Right ventricle myocardium inferior (tissue), 1 donor: ENCODE measurements at regions not wholly inside any gene's neighbourhood (a gene's known extent, or its start where the extent isn't known, plus 50 kb on each side); places are given as distances from the start of the nearest gene placed in this dataset.

Experiments used
- ATAC-seq: fragments of 200-7000 bp; cut with Tn5 transposase; one replicate; pipeline ENCODE4 v1.9.1; 2020; ENCODE audit warnings: mild to moderate bottlenecking, moderate library complexity
- DNase-seq: peaks from one replicate; pipeline ENCODE4 v3.0.0; 2021; ENCODE audit errors: missing footprints
- intact Hi-C: fragments of 100-400 bp; cut with DNase I; formaldehyde crosslinking; loops from one replicate; pipeline ENCODE4 v1.11.0; 2022
- donor health status: DM: no; HTN: yes; CAD: no; lungs with severe emphysema.

DNA sequence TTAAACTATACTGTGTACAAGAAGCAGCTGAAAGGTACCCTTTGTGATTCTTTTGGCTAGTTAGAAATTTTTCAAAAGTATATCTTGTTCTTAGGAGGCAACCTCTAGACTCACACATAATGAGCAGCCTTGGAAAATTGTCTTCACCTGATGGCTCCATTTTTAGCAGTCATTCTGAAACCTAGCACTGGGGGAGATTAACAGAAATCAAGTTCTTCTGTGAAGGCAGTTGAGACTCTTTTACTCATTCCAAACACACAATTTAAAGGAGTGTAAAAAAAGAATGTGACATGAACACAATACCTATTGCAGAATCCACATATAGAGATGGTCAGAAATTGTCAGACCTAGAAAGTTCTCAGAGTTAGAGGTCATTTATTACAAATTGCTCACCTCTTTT lies 197.7 kb downstream of the UBE2E3 start:
- DNase-seq (no peak), ATAC-seq (no peak)
- intact Hi-C loops = no loop called here

GRCh38 chr2:181178823-181179412 lies 198.5 kb downstream of the UBE2E3 start:
- intact Hi-C loops = no loop called here
- no peak for ATAC-seq
- no peak for DNase-seq

GRCh38 chr2:181183878-181184542 lies 203.6 kb downstream of the UBE2E3 start:
- intact Hi-C loops = no loop called here
- no peak for DNase-seq
- ATAC-seq = no peak

GRCh38 chr2:181185421-181185820 lies 205.0 kb downstream of the UBE2E3 start:
- intact Hi-C loops = no loop called here
- DNase-seq = no peak

GRCh38 chr2:181185948-181186347 lies 205.5 kb downstream of the UBE2E3 start:
- ATAC-seq (no peak), DNase-seq (no peak)
- intact Hi-C loops = no loop called here

More at GRCh38 chr2:181185421-181185820, 205.0 kb downstream of the UBE2E3 start:
- ATAC-seq = no peak

GRCh38 chr2:181188605-181189004 lies 208.2 kb downstream of the UBE2E3 start:
- DNase-seq (no peak), ATAC-seq (no peak)
- intact Hi-C loops = no loop called here

GRCh38 chr2:181189951-181190350 lies 209.5 kb downstream of the UBE2E3 start:
- DNase-seq (no peak), ATAC-seq (no peak)
- intact Hi-C loops = no loop called here

DNA sequence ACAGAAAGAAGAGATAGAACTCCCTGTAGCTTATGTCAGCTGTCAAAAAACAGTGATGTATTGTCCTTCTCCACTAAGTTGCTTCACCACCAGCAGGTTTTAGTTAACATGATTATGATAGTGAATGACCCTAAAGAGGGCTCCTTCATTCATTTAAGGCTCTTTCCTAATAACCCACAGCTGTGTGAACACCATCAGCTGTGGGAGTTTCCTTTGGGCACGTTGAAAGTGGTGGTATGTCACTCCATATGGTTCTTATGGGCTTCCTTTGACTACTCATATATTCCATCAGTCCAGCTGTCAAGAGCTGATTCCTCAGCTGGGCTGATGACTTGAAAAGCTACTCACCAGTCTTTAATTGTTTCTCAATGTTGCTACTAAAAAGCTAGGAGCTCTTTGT lies 210.3 kb downstream of the UBE2E3 start:
- ATAC-seq (no peak), DNase-seq (no peak)
- intact Hi-C loops = no loop called here

GRCh38 chr2:181193550-181193949 lies 213.1 kb downstream of the UBE2E3 start:
- ATAC-seq (no peak), DNase-seq (no peak)
- intact Hi-C loops = no loop called here

DNA sequence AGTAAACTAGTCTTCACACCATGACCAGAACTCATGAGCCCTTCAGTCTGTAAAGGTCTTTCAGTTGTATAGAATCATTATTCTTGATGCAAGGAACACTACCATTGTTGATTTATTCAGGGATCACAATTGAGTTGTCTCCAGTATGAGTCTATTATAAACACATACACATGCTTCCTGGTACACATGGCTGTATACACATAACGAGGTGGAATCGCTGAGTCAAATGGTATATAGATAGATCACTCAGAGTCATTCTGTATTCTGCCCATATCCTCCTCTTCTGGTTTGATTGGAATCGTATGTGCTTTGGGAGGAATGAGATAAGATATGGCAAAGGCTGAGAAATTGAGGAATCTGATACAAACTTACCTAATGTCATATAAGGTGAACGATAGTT lies 216.0 kb downstream of the UBE2E3 start:
- no peak for DNase-seq
- no peak for ATAC-seq
- intact Hi-C loops = no loop called here

DNA sequence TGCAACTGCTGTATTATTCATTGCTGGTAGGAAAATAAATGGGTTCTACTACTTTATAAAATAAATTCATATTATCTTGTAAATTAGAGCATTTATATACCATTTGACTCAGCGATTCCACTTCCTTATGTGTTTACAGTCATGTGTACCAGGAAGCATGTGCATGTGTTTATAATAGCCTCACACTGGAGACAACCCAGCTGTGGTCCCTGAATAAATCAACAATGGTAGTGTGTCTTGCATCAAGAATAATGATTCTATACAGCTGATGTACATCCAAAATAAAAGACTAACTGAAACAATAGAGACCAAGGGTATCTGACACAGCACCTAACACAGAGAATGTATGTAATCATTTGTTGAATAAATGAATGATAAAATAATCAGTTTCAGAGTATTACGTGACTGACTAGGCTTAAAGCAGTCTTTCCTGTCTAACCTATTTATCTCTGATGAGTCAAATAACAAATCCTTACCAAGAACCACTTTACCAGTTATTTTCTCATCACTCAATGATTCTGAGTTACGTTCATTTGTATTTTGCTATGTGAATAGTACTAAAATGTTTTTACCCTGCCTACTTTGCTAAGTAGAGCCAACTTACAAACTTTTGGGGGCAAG lies 216.8 kb downstream of the UBE2E3 start:
- intact Hi-C loops = no loop called here
- ATAC-seq (no peak), DNase-seq (no peak)

DNA sequence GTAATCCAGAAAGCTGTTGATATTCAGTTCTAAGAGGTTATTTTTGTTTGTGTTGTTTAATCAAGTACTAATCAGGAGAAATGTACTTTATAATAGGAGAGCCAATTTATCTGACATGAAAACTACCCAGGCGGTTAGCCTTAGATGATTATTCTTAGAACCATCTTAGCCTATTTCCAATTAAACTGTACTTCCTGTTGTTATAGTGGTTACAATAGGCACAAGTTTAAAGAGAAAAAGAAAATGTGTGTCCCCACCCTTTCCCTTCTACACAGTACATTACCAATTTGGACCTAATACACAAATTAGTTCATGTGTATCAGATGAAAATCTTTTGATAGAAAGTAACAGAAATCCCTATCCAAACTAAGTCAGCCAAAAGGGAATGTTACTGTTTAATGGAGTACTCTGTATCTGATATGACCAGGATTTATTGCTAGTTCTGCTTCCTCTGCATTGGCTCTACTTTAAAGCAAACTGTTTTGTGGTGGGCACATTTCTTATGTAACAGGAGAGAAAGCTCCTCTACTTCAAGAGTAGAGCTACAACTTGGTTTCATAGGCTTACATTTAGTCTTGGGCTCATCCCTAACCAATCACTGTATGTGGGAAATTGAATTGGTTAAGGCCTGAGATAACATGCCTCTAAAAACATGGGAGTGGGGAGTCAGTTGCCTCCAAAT lies 217.9 kb downstream of the UBE2E3 start:
- no peak for ATAC-seq
- intact Hi-C loops = no loop called here

DNA sequence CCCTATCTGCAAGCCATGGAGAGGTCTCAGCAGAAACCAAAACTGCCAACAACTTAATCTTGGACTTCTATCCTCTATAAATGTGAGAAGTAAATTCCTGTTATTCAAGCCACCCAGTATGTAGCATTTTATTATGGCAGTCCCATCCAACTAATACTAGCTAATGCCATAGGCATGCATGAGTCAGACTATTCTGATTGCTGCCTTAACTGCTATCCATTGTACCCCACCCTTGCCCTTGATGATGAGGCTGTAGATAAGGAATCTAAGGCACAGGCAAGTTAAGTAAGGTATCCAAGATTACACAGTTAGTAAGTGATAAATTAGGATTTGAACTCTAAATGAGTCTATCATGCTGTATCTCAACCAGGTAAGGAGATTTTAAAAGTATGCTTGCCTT lies 223.0 kb downstream of the UBE2E3 start:
- intact Hi-C loops = no loop called here
- no peak for DNase-seq
- no peak for ATAC-seq

More for the DNA sequence above, 217.9 kb downstream of the UBE2E3 start:
- DNase-seq = no peak

- no peak for ATAC-seq
- DNase-seq = no peak
- intact Hi-C loops = no loop called here
These were observed 223.5 kb downstream of the UBE2E3 start for GRCh38 chr2:181203916-181204315.

- intact Hi-C loops = no loop called here
- no peak for DNase-seq
- no peak for ATAC-seq
These were observed 238.0 kb downstream of the UBE2E3 start for GRCh38 chr2:181218401-181218821.

DNA sequence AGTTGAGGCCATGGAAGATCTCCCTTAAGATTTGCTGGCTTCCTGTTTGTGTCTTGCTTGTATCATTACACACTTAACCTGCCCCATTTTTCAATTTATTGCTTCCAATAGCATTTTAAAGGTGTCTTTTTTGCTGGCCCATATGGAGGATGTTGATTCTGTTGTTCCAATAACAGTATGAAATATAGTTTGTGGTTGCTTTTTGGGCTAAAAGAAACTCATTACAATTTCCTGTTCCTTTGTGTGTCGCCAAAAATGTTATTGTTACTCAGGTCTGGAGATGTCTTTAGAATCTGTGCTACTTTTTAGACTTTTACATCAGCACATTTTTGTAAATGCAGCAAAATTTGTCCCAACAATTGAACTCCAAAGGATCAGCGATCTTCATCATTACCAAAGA lies 234.0 kb upstream of the ITGA4 start:
- ATAC-seq = no peak
- no peak for DNase-seq
- intact Hi-C loops = no loop called here

DNA sequence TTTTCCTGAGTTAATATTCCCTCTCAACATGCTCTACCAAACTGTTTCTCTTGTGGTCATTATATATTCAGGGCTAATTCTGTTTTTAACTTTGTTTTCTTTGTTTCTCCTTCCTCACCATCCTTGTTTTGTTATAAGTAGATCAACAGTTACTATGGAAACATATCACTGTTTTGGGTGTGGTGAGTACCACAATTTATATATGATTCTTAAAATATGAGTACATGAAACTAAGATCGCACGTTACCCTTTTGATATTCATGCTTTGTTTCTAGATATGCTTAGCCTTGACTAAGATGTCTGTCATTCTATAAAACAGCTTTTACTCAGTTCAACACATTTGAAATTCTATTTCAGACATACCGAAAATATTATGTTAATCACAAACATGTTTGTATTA lies 232.3 kb upstream of the ITGA4 start:
- intact Hi-C loops = no loop called here
- DNase-seq = no peak
- ATAC-seq = no peak

DNA sequence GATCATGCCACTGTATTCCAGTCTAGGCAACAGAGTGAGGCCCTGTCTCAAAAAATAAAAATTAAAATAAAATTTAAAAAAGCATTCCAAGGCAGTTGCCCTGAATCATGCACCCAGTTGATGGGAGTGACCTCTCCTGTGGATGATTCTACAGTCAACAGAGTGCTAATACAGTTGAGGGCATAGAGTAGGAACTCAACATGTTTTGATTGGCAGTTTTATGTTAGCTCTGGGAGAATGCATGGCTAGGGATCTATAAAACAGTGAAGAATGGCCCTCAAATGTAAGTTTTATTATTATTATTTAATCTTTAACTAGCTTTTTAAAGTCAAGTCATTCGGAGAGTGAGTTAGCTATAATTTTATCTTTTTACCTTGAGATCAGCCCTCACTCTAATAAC lies 228.5 kb upstream of the ITGA4 start:
- no peak for DNase-seq
- no peak for ATAC-seq
- intact Hi-C loops = no loop called here

DNA sequence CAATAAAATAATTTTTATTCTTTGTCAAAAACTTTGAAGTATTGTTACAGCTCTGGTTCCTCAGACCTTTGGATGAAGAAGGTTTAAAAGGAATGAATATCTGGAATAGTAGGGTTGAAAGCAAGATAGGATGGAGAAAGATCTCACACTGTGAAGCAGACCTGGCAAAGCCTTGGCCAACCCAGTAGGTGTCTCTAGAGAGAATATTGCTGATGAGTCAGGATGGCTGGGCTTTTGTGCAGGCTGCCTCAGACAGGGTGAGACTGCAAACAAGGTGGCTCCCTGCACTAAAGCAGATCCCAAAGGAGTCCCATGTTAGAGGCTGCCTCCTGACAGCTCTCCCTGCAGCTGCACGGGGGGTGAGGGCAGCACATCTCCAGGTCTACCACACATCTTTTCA lies 226.0 kb upstream of the ITGA4 start:
- intact Hi-C loops = no loop called here
- no peak for ATAC-seq

More for the DNA sequence above, 226.0 kb upstream of the ITGA4 start:
- DNase-seq = no peak
